MCF 10A (cell line): ENCODE measurements at regions not wholly inside any gene's neighbourhood (a gene's known extent, or its start where the extent isn't known, plus 50 kb on each side); places are given as distances from the start of the nearest gene placed in this dataset.

Source experiments
- BruUV-seq: library from RNA; stranded (reverse); fragments of 400-500 nt; replicated peaks from 2 replicates; lab custom pipeline; 2021; lab: Mats Ljungman, UMichigan
- CTCF ChIA-PET: fragments of 300-600 bp; sonication (Branson Sonifier 250); formaldehyde crosslinking; extraction: SDS; loops from one replicate; lab custom pipeline; 2021; ENCODE audit warnings: antibody characterized with exemption, inconsistent platforms; lab: Yijun Ruan, JAX
- POLR2A ChIA-PET: fragments of 300-600, 350-650 bp; sonication (Branson Sonifier 250); formaldehyde crosslinking; extraction: SDS; loops from one replicate; lab custom pipeline; 2020; ENCODE audit warnings: antibody characterized with exemption, inconsistent platforms; lab: Yijun Ruan, JAX
- DNase-seq: peaks from one replicate; pipeline ENCODE4 v3.0.0-alpha.2; 2018; ENCODE audit not compliant: unreplicated experiment
- H3K27ac Mint-ChIP-seq: one replicate; pipeline ENCODE4 v1.8.0; 2022; ENCODE audit warnings: mild to moderate bottlenecking, low read depth, mixed read lengths; ENCODE audit not compliant: unreplicated experiment
- H3K27me3 Mint-ChIP-seq: one replicate; pipeline ENCODE4 v1.8.0; 2022; ENCODE audit warnings: mixed read lengths; ENCODE audit not compliant: insufficient read depth, unreplicated experiment
- H3K36me3 Mint-ChIP-seq: one replicate; pipeline ENCODE4 v1.8.0; 2022; ENCODE audit warnings: mild to moderate bottlenecking, moderate library complexity, mixed read lengths; ENCODE audit not compliant: insufficient read depth, unreplicated experiment
- H3K4me1 Mint-ChIP-seq: one replicate; pipeline ENCODE4 v1.8.0; 2022; ENCODE audit warnings: mixed read lengths; ENCODE audit not compliant: insufficient read depth, unreplicated experiment
- H3K4me3 Mint-ChIP-seq: one replicate; pipeline ENCODE4 v1.8.0; 2022; ENCODE audit warnings: mild to moderate bottlenecking, moderate library complexity, mixed read lengths; ENCODE audit not compliant: unreplicated experiment
- H3K9me3 Mint-ChIP-seq: one replicate; pipeline ENCODE4 v1.8.0; 2022; ENCODE audit warnings: mixed read lengths; ENCODE audit not compliant: unreplicated experiment
- intact Hi-C: fragments of 100-400 bp; cut with micrococcal nuclease; formaldehyde crosslinking; loops from 2 replicates; pipeline ENCODE4 v1.14.1; 2022
- TF ChIP-seq, protein P1 (sequence below): fragments of 200-600 bp; IDR thresholded peaks from one replicate; pipeline ENCODE4 v1.8.0; 2022; ENCODE audit warnings: antibody characterized with exemption, mild to moderate bottlenecking; ENCODE audit not compliant: unreplicated experiment

DNA sequence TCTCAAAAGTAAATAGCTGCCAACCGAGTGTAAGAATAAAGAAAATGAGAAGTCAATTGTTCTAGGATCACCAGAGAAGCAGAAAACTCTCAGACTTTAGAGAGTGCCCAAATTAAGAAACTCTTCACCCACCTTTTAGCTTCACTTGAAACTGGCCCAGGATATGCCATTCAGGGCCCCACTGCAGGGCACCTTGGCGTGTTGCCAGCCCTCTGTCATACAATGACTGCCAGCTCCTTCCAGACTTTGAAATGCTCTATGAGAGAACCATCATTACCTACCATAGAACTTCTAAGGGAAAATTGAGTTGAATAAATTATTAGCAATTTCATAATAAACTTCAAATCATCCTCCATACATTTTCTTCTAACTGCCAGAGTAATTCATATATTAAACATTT lies 240.5 kb downstream of the CETN3 start:
- no peak overlapping the region for H3K27ac Mint-ChIP-seq
- H3K4me3 Mint-ChIP-seq, result no peak overlapping the region
- DNase-seq, result no peak
- no peaks in the 10 kb centered on the region for H3K36me3 Mint-ChIP-seq
- no peaks in the 10 kb centered on the region for H3K4me1 Mint-ChIP-seq
- no TSS peak for BruUV-seq
- ChIA-PET POLR2A (no interaction called here), CTCF (no interaction called here)
- TF ChIP-seq, protein P1, sequence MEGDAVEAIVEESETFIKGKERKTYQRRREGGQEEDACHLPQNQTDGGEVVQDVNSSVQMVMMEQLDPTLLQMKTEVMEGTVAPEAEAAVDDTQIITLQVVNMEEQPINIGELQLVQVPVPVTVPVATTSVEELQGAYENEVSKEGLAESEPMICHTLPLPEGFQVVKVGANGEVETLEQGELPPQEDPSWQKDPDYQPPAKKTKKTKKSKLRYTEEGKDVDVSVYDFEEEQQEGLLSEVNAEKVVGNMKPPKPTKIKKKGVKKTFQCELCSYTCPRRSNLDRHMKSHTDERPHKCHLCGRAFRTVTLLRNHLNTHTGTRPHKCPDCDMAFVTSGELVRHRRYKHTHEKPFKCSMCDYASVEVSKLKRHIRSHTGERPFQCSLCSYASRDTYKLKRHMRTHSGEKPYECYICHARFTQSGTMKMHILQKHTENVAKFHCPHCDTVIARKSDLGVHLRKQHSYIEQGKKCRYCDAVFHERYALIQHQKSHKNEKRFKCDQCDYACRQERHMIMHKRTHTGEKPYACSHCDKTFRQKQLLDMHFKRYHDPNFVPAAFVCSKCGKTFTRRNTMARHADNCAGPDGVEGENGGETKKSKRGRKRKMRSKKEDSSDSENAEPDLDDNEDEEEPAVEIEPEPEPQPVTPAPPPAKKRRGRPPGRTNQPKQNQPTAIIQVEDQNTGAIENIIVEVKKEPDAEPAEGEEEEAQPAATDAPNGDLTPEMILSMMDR, result no peak
- peaks cover 11% of the 10 kb centered on the region for H3K27me3 Mint-ChIP-seq
- H3K9me3 Mint-ChIP-seq, result no peaks in the 10 kb centered on the region
- intact Hi-C loops, result no loop called here

GRCh38 chr5:90168399-90168798 lies 241.2 kb downstream of the CETN3 start:
- Mint-ChIP-seq H3K4me3 (no peak overlapping the region), H3K27me3 (peaks cover 11% of the 10 kb centered on the region), H3K27ac (no peak overlapping the region), H3K9me3 (no peaks in the 10 kb centered on the region), H3K36me3 (no peaks in the 10 kb centered on the region), H3K4me1 (no peaks in the 10 kb centered on the region)
- TF ChIP-seq, protein P1, result no peak
- no peak for DNase-seq
- ChIA-PET CTCF (interaction anchor here (0.6 kb wide), 1 partner anchor 361 kb away, joined by 4 read pairs; no protein-coding TSS in a partner anchor), POLR2A (no interaction called here)
- BruUV-seq, result no TSS peak
- intact Hi-C loops, result no loop called here

- H3K27ac Mint-ChIP-seq, result no peak overlapping the region
- TF ChIP-seq, protein P1, result no peak
- no peaks in the 10 kb centered on the region for H3K9me3 Mint-ChIP-seq
- H3K4me3 Mint-ChIP-seq, result no peak overlapping the region
- DNase-seq, result no peak
- intact Hi-C loops, result no loop called here
- no peaks in the 10 kb centered on the region for H3K36me3 Mint-ChIP-seq
- POLR2A ChIA-PET, result no interaction called here
- H3K27me3 Mint-ChIP-seq, result peaks cover 5% of the 10 kb centered on the region
- BruUV-seq, result no TSS peak
- CTCF ChIA-PET, result no interaction called here
- peaks cover under 1% of the 10 kb centered on the region for H3K4me1 Mint-ChIP-seq
These were observed 242.7 kb downstream of the CETN3 start for GRCh38 chr5:90166816-90167215.

- H3K27ac Mint-ChIP-seq, result no peak overlapping the region
- H3K27me3 Mint-ChIP-seq, result no peaks in the 10 kb centered on the region
- H3K4me1 Mint-ChIP-seq, result peaks cover 5% of the 10 kb centered on the region
- TF ChIP-seq, protein P1, result no peak
- intact Hi-C loops, result no loop called here
- no peak overlapping the region for H3K4me3 Mint-ChIP-seq
- CTCF ChIA-PET, result interaction anchor here (0.8 to 0.9 kb wide), 2 partner anchors 9 to 326 kb away, joined by 3 read pairs; no protein-coding TSS in a partner anchor
- no peaks in the 10 kb centered on the region for H3K9me3 Mint-ChIP-seq
- POLR2A ChIA-PET, result no interaction called here
- no TSS peak for BruUV-seq
- H3K36me3 Mint-ChIP-seq, result no peaks in the 10 kb centered on the region
- no peak for DNase-seq
These were observed 247.2 kb downstream of the CETN3 start for GRCh38 chr5:90162324-90162723.
